DMS153 (cell line): ENCODE measurements at regions not wholly inside any gene's neighbourhood (a gene's known extent, or its start where the extent isn't known, plus 50 kb on each side); places are given as distances from the start of the nearest gene placed in this dataset.
"Not testable (repeated sequence)": the region's sequence is repeated elsewhere in the genome, so short reads cannot be mapped to it uniquely, and the experiment has no call there.

Experiments
- DNase-seq: peaks from one replicate; lab custom pipeline; 2025; lab: John Stamatoyannopoulos, UW

- no peak for DNase-seq
These were observed 261.9 kb downstream of the CBLL2 start for GRCh38 chrX:22534643-22535042.

GRCh38 chrX:22536746-22537304, 264.1 kb downstream of the CBLL2 start:
- no peak for DNase-seq

- DNase-seq = no peak
These were observed 265.9 kb downstream of the CBLL2 start for GRCh38 chrX:22538580-22538979.

- DNase-seq = no peak
These were observed 269.2 kb downstream of the CBLL2 start for GRCh38 chrX:22541926-22542325.

- DNase-seq = no peak
These were observed 269.9 kb downstream of the CBLL2 start for GRCh38 chrX:22542641-22543040.

- DNase-seq = no peak
These were observed 286.8 kb downstream of the CBLL2 start for GRCh38 chrX:22559506-22559905.

- no peak for DNase-seq
These were observed 302.6 kb downstream of the CBLL2 start for GRCh38 chrX:22575161-22575845.

- no peak for DNase-seq
These were observed 304.5 kb downstream of the CBLL2 start for GRCh38 chrX:22577181-22577580.

GRCh38 chrX:22585831-22586230, 313.1 kb downstream of the CBLL2 start:
- DNase-seq = no peak

GRCh38 chrX:22589845-22590244, 317.1 kb downstream of the CBLL2 start:
- no peak for DNase-seq

GRCh38 chrX:22594766-22595165, 322.1 kb downstream of the CBLL2 start:
- no peak for DNase-seq

- no peak for DNase-seq
These were observed 330.3 kb downstream of the CBLL2 start for GRCh38 chrX:22603060-22603459.

GRCh38 chrX:22609452-22609851, 336.7 kb downstream of the CBLL2 start:
- DNase-seq = not testable (repeated sequence)

GRCh38 chrX:22616867-22617266, 344.2 kb downstream of the CBLL2 start:
- no peak for DNase-seq

- DNase-seq = no peak
These were observed 354.9 kb downstream of the CBLL2 start for GRCh38 chrX:22627576-22627975.

- DNase-seq = no peak
These were observed 355.6 kb downstream of the CBLL2 start for GRCh38 chrX:22628275-22628674.

GRCh38 chrX:22629105-22629725, 356.5 kb downstream of the CBLL2 start:
- DNase-seq = no peak

- no peak for DNase-seq
These were observed 361.4 kb downstream of the CBLL2 start for GRCh38 chrX:22634083-22634482.

- no peak for DNase-seq
These were observed 362.0 kb downstream of the CBLL2 start for GRCh38 chrX:22634751-22635150.

GRCh38 chrX:22648281-22648680, 351.5 kb upstream of the DDX53 start:
- no peak for DNase-seq

GRCh38 chrX:22650691-22651090, 349.1 kb upstream of the DDX53 start:
- no peak for DNase-seq

- DNase-seq = no peak
These were observed 347.2 kb upstream of the DDX53 start for GRCh38 chrX:22652596-22652995.

GRCh38 chrX:22660756-22661155, 339.0 kb upstream of the DDX53 start:
- DNase-seq = no peak

- no peak for DNase-seq
These were observed 337.0 kb upstream of the DDX53 start for GRCh38 chrX:22662776-22663175.
